ENCODE measurements at regions not wholly inside any gene's neighbourhood (a gene's known extent, or its start where the extent isn't known, plus 50 kb on each side); places are given as distances from the start of the nearest gene placed in this dataset.

DNA sequence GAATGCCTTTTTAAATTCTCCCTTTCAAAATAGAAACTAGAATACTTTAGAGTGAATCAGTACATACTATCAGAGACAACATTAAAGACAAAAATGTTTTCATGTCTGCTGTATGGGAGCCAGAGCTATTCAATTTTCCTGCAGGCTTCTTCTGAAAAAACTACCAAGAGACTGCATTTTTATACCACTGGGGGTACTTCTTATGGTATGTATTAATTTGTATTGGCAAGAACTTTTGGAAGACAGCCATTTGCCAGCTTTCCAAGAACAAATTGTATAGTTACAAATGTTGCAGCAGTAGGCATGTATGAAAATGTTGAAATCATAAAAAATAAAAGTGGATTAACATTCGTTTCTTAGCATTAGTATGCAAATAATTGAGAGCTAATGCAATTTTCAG, 1010.0 kb upstream of the CADM2 start:
- Histone ChIP-seq H3K36me3 (ENCODE audit: control insufficient read depth in 4 of 4, insufficient read depth in 3 of 4, low read depth in 1 of 4, low read length in 3 of 4) (no peaks in the 10 kb centered on the region), H3K4me3 (ENCODE audit: low read depth in 1 of 3, low read length in 3 of 3) (no peak overlapping the region), H3K27me3 (ENCODE audit: control insufficient read depth in 4 of 4, insufficient read depth in 4 of 4, low read length in 3 of 4) (no peaks in the 10 kb centered on the region), H3K9ac (ENCODE audit: low read depth in 1 of 2, low read length in 2 of 2) (no peak overlapping the region), H3K9me3 (ENCODE audit: control insufficient read depth in 4 of 4, low read length in 3 of 4) (no peaks in the 10 kb centered on the region), H3K4me1 (ENCODE audit: control insufficient read depth in 4 of 4, insufficient read depth in 4 of 4, low read length in 3 of 4) (no peaks in the 10 kb centered on the region), H3K27ac (ENCODE audit: low read depth in 1 of 2, low read length in 2 of 2) (no peak overlapping the region)
- 62% methylated on average over 1 of the region's 1 CpG for WGBS
- DNase-seq (ENCODE audit: low spot score), result no peak
- TF ChIP-seq, protein P1, sequence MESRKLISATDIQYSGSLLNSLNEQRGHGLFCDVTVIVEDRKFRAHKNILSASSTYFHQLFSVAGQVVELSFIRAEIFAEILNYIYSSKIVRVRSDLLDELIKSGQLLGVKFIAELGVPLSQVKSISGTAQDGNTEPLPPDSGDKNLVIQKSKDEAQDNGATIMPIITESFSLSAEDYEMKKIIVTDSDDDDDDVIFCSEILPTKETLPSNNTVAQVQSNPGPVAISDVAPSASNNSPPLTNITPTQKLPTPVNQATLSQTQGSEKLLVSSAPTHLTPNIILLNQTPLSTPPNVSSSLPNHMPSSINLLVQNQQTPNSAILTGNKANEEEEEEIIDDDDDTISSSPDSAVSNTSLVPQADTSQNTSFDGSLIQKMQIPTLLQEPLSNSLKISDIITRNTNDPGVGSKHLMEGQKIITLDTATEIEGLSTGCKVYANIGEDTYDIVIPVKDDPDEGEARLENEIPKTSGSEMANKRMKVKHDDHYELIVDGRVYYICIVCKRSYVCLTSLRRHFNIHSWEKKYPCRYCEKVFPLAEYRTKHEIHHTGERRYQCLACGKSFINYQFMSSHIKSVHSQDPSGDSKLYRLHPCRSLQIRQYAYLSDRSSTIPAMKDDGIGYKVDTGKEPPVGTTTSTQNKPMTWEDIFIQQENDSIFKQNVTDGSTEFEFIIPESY (IDR thresholded peaks at IDR 0.05), result no peak
- TF ChIP-seq, protein P2, sequence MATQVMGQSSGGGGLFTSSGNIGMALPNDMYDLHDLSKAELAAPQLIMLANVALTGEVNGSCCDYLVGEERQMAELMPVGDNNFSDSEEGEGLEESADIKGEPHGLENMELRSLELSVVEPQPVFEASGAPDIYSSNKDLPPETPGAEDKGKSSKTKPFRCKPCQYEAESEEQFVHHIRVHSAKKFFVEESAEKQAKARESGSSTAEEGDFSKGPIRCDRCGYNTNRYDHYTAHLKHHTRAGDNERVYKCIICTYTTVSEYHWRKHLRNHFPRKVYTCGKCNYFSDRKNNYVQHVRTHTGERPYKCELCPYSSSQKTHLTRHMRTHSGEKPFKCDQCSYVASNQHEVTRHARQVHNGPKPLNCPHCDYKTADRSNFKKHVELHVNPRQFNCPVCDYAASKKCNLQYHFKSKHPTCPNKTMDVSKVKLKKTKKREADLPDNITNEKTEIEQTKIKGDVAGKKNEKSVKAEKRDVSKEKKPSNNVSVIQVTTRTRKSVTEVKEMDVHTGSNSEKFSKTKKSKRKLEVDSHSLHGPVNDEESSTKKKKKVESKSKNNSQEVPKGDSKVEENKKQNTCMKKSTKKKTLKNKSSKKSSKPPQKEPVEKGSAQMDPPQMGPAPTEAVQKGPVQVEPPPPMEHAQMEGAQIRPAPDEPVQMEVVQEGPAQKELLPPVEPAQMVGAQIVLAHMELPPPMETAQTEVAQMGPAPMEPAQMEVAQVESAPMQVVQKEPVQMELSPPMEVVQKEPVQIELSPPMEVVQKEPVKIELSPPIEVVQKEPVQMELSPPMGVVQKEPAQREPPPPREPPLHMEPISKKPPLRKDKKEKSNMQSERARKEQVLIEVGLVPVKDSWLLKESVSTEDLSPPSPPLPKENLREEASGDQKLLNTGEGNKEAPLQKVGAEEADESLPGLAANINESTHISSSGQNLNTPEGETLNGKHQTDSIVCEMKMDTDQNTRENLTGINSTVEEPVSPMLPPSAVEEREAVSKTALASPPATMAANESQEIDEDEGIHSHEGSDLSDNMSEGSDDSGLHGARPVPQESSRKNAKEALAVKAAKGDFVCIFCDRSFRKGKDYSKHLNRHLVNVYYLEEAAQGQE (IDR thresholded peaks at IDR 0.05), result no peak
- TF ChIP-seq EGR1 (IDR thresholded peaks at IDR 0.05; ENCODE audit: low read depth in 2 of 2), result no peak
- no peak for TF ChIP-seq TAF1 (conservative IDR thresholded peaks at IDR 0.05)
- TF ChIP-seq RAD21 (IDR thresholded peaks at IDR 0.05), result no peak
- TF ChIP-seq FOXA1 (IDR thresholded peaks at IDR 0.05), result no peak
- no peak for TF ChIP-seq GABPA (IDR thresholded peaks at IDR 0.05 in 1 of 2, conservative IDR thresholded peaks at IDR 0.05 in 1 of 2)
- no peak for TF ChIP-seq JUND (IDR thresholded peaks at IDR 0.05)
- TF ChIP-seq, protein P3, sequence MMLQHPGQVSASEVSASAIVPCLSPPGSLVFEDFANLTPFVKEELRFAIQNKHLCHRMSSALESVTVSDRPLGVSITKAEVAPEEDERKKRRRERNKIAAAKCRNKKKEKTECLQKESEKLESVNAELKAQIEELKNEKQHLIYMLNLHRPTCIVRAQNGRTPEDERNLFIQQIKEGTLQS (IDR thresholded peaks at IDR 0.05), result no peak
- TF ChIP-seq NR2F2 (IDR thresholded peaks at IDR 0.05), result no peak
- no peak for TF ChIP-seq FOXA2 (IDR thresholded peaks at IDR 0.05)
- no peak for TF ChIP-seq SP1 (IDR thresholded peaks at IDR 0.05)
- no peak for TF ChIP-seq HNF4A (conservative IDR thresholded peaks at IDR 0.05)
- no peak for TF ChIP-seq RXRA (IDR thresholded peaks at IDR 0.05)
- no peak for TF ChIP-seq YY1 (IDR thresholded peaks at IDR 0.05)
- TF ChIP-seq, protein P4, sequence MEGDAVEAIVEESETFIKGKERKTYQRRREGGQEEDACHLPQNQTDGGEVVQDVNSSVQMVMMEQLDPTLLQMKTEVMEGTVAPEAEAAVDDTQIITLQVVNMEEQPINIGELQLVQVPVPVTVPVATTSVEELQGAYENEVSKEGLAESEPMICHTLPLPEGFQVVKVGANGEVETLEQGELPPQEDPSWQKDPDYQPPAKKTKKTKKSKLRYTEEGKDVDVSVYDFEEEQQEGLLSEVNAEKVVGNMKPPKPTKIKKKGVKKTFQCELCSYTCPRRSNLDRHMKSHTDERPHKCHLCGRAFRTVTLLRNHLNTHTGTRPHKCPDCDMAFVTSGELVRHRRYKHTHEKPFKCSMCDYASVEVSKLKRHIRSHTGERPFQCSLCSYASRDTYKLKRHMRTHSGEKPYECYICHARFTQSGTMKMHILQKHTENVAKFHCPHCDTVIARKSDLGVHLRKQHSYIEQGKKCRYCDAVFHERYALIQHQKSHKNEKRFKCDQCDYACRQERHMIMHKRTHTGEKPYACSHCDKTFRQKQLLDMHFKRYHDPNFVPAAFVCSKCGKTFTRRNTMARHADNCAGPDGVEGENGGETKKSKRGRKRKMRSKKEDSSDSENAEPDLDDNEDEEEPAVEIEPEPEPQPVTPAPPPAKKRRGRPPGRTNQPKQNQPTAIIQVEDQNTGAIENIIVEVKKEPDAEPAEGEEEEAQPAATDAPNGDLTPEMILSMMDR (IDR thresholded peaks at IDR 0.05; ENCODE audit: low read depth, low read length, missing input control), result no peak
- TF ChIP-seq HNF4G (IDR thresholded peaks at IDR 0.05), result no peak
- TF ChIP-seq, protein P5, sequence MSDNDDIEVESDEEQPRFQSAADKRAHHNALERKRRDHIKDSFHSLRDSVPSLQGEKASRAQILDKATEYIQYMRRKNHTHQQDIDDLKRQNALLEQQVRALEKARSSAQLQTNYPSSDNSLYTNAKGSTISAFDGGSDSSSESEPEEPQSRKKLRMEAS (IDR thresholded peaks at IDR 0.05), result no peak

Data from liver (tissue), 8 donors.